Liver (tissue), 3 donors: ENCODE measurements at regions not wholly inside any gene's neighbourhood (a gene's known extent, or its start where the extent isn't known, plus 50 kb on each side); places are given as distances from the start of the nearest gene placed in this dataset.

Experiments
- EGR1 ChIP-seq, 2 donors: IDR thresholded peaks; 2 replicates each; pipeline ENCODE4 v1.6.1; 2016 to 2018; ENCODE audit warnings: antibody characterized with exemption in 2 of 2, low read depth in 2 of 2
- GABPA ChIP-seq, 2 donors: IDR thresholded peaks in 1 of 2; conservative IDR thresholded peaks in 1 of 2; 2 replicates each; pipeline ENCODE4 v1.6.1; 2016; ENCODE audit warnings: antibody characterized with exemption in 2 of 2, mild to moderate bottlenecking in 1 of 2, moderate library complexity in 1 of 2
- JUND ChIP-seq, 2 donors: IDR thresholded peaks; 2 replicates each; pipeline ENCODE4 v1.6.1; 2016; ENCODE audit warnings: antibody characterized with exemption in 2 of 2
- MAX ChIP-seq: IDR thresholded peaks from 2 replicates; pipeline ENCODE4 v1.6.1; 2016; ENCODE audit warnings: antibody characterized with exemption
- RAD21 ChIP-seq, 2 donors: IDR thresholded peaks; 2 replicates each; pipeline ENCODE4 v1.6.1; 2016; ENCODE audit warnings: antibody characterized with exemption in 2 of 2, mild to moderate bottlenecking in 2 of 2
- TAF1 ChIP-seq: conservative IDR thresholded peaks from 2 replicates; pipeline ENCODE4 v1.6.1; 2016; ENCODE audit warnings: antibody characterized with exemption, mild to moderate bottlenecking
- YY1 ChIP-seq: IDR thresholded peaks from 2 replicates; pipeline ENCODE4 v1.6.1; 2016; ENCODE audit warnings: antibody characterized with exemption, mild to moderate bottlenecking
- TF ChIP-seq, protein P1 (sequence below): fragments of 150-350 bp; IDR thresholded peaks from 2 replicates; pipeline ENCODE4 v1.5.1; 2017; ENCODE audit warnings: improper control_type of control experiment, low read depth, low read length; ENCODE audit not compliant: missing input control
- donor health status: healthy.
- donor health status: healthy.

DNA sequence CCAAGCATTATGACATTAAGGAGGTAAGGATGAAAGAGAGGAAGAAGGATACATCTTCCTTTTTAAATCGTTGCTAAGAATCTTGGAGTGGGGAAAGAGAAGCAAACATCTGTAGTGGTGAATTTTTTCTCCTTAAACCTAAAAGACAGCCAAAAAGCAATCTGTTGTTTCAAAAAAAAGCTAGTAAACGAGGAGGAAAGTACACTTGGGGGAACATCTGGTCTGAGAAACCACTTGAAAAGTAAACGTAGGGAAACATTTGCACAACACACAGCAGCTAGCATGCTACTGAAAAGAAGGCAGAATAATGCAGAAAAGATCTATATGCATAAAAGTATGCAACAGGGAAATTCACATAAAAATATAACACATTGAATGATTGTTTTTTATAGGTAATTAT lies 1485.6 kb downstream of the PCDH19 start:
- TF ChIP-seq TAF1, result no peak
- TF ChIP-seq, protein P1, sequence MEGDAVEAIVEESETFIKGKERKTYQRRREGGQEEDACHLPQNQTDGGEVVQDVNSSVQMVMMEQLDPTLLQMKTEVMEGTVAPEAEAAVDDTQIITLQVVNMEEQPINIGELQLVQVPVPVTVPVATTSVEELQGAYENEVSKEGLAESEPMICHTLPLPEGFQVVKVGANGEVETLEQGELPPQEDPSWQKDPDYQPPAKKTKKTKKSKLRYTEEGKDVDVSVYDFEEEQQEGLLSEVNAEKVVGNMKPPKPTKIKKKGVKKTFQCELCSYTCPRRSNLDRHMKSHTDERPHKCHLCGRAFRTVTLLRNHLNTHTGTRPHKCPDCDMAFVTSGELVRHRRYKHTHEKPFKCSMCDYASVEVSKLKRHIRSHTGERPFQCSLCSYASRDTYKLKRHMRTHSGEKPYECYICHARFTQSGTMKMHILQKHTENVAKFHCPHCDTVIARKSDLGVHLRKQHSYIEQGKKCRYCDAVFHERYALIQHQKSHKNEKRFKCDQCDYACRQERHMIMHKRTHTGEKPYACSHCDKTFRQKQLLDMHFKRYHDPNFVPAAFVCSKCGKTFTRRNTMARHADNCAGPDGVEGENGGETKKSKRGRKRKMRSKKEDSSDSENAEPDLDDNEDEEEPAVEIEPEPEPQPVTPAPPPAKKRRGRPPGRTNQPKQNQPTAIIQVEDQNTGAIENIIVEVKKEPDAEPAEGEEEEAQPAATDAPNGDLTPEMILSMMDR, result no peak
- TF ChIP-seq RAD21 (IDR thresholded peaks at IDR 0.05), result no peak
- no peak for TF ChIP-seq EGR1 (IDR thresholded peaks at IDR 0.05; ENCODE audit: low read depth in 2 of 2)
- TF ChIP-seq JUND (IDR thresholded peaks at IDR 0.05), result no peak
- TF ChIP-seq YY1, result no peak
- no peak for TF ChIP-seq GABPA (IDR thresholded peaks at IDR 0.05 in 1 of 2, conservative IDR thresholded peaks at IDR 0.05 in 1 of 2)
- TF ChIP-seq MAX, result no peak
